Liver (tissue), 8 donors: ENCODE measurements at regions not wholly inside any gene's neighbourhood (a gene's known extent, or its start where the extent isn't known, plus 50 kb on each side); places are given as distances from the start of the nearest gene placed in this dataset.

Experiments used
- DNase-seq: peaks from one replicate; pipeline ENCODE4 v3.0.0-alpha.2; 2017; ENCODE audit warnings: low spot score
- H3K27ac ChIP-seq, 2 donors: one replicate each; pipeline ENCODE4 v1.7.0; 2013; ENCODE audit warnings: inconsistent platforms in 2 of 2, low read length in 2 of 2, control low read depth in 1 of 2, low read depth in 1 of 2, mild to moderate bottlenecking in 1 of 2
- H3K27me3 ChIP-seq, 4 donors: one replicate each; pipeline versions ENCODE4 v1.6.1 to v1.7.0; 2013; ENCODE audit warnings: low read length in 3 of 4, inconsistent platforms in 1 of 4, mild to moderate bottlenecking in 1 of 4, moderate library complexity in 1 of 4; ENCODE audit not compliant: control insufficient read depth in 4 of 4, insufficient read depth in 4 of 4
- H3K36me3 ChIP-seq, 4 donors: one replicate each; pipeline versions ENCODE4 v1.6.1 to v1.7.0; 2013; ENCODE audit warnings: low read length in 3 of 4, mild to moderate bottlenecking in 3 of 4, low read depth in 1 of 4, moderate library complexity in 1 of 4; ENCODE audit not compliant: control insufficient read depth in 4 of 4, insufficient read depth in 3 of 4
- H3K4me1 ChIP-seq, 4 donors: one replicate each; pipeline versions ENCODE4 v1.6.1 to v1.7.0; 2013; ENCODE audit warnings: low read length in 3 of 4, mild to moderate bottlenecking in 3 of 4, moderate library complexity in 1 of 4; ENCODE audit not compliant: control insufficient read depth in 4 of 4, insufficient read depth in 4 of 4
- H3K4me3 ChIP-seq, 3 donors: one replicate each; pipeline versions ENCODE4 v1.6.1 to v1.7.0; 2013; ENCODE audit warnings: low read length in 3 of 3, control low read depth in 1 of 3, low read depth in 1 of 3, mild to moderate bottlenecking in 1 of 3
- H3K9ac ChIP-seq, 2 donors: one replicate each; pipeline ENCODE4 v1.7.0; 2013; ENCODE audit warnings: low read length in 2 of 2, mild to moderate bottlenecking in 2 of 2, moderate library complexity in 2 of 2, control low read depth in 1 of 2, low read depth in 1 of 2
- H3K9me3 ChIP-seq, 4 donors: one replicate each; pipeline versions ENCODE4 v1.6.1 to v1.7.0; 2013; ENCODE audit warnings: low read length in 3 of 4; ENCODE audit not compliant: control insufficient read depth in 4 of 4
- EGR1 ChIP-seq, 2 donors: IDR thresholded peaks; 2 replicates each; pipeline ENCODE4 v1.6.1; 2016 to 2018; ENCODE audit warnings: antibody characterized with exemption in 2 of 2, low read depth in 2 of 2
- FOXA1 ChIP-seq: IDR thresholded peaks from 2 replicates; pipeline ENCODE4 v1.6.1; 2016; ENCODE audit warnings: antibody characterized with exemption
- FOXA2 ChIP-seq: IDR thresholded peaks from 2 replicates; pipeline ENCODE4 v1.6.1; 2016; ENCODE audit warnings: antibody characterized with exemption
- GABPA ChIP-seq, 2 donors: IDR thresholded peaks in 1 of 2; conservative IDR thresholded peaks in 1 of 2; 2 replicates each; pipeline ENCODE4 v1.6.1; 2016; ENCODE audit warnings: antibody characterized with exemption in 2 of 2, mild to moderate bottlenecking in 1 of 2, moderate library complexity in 1 of 2
- HNF4A ChIP-seq, 2 donors: conservative IDR thresholded peaks; 2 replicates each; pipeline ENCODE4 v1.6.1; 2016; ENCODE audit warnings: antibody characterized with exemption in 2 of 2, mild to moderate bottlenecking in 2 of 2
- HNF4G ChIP-seq: IDR thresholded peaks from 2 replicates; pipeline ENCODE4 v1.6.1; 2016; ENCODE audit warnings: antibody characterized with exemption
- JUND ChIP-seq, 2 donors: IDR thresholded peaks; 2 replicates each; pipeline ENCODE4 v1.6.1; 2016; ENCODE audit warnings: antibody characterized with exemption in 2 of 2
- NR2F2 ChIP-seq: IDR thresholded peaks from 2 replicates; pipeline ENCODE4 v1.6.1; 2016; ENCODE audit warnings: antibody characterized with exemption
- RAD21 ChIP-seq, 2 donors: IDR thresholded peaks; 2 replicates each; pipeline ENCODE4 v1.6.1; 2016; ENCODE audit warnings: antibody characterized with exemption in 2 of 2, mild to moderate bottlenecking in 2 of 2
- REST ChIP-seq: IDR thresholded peaks from 2 replicates; pipeline ENCODE4 v1.6.1; 2016; ENCODE audit warnings: antibody characterized with exemption, mild to moderate bottlenecking
- RXRA ChIP-seq, 2 donors: IDR thresholded peaks; 2 replicates each; pipeline ENCODE4 v1.6.1; 2017 to 2018; ENCODE audit warnings: antibody characterized with exemption in 2 of 2, mild to moderate bottlenecking in 1 of 2
- SP1 ChIP-seq: IDR thresholded peaks from 2 replicates; pipeline ENCODE4 v1.6.1; 2018; ENCODE audit warnings: antibody characterized with exemption, mild to moderate bottlenecking
- TAF1 ChIP-seq: conservative IDR thresholded peaks from 2 replicates; pipeline ENCODE4 v1.6.1; 2016; ENCODE audit warnings: antibody characterized with exemption, mild to moderate bottlenecking
- YY1 ChIP-seq: IDR thresholded peaks from 2 replicates; pipeline ENCODE4 v1.6.1; 2016; ENCODE audit warnings: antibody characterized with exemption, mild to moderate bottlenecking
- ZBTB33 ChIP-seq: IDR thresholded peaks from 2 replicates; pipeline ENCODE4 v1.6.1; 2016; ENCODE audit warnings: antibody characterized with exemption
- WGBS: extraction: QIAGEN DNeasy Blood & Tissue Kit; methylation state at CpG from one replicate; pipeline ENCODE4 v1.1.7; 2013; 5-methylcytosine and 5-hydroxymethylcytosine counted together
- TF ChIP-seq, protein P1 (sequence below): IDR thresholded peaks from 2 replicates; pipeline ENCODE4 v1.6.1; 2016; ENCODE audit warnings: antibody characterized with exemption
- TF ChIP-seq, protein P2 (sequence below): fragments of 150-350 bp; IDR thresholded peaks from 2 replicates; pipeline ENCODE4 v1.5.1; 2017; ENCODE audit warnings: improper control_type of control experiment, low read depth, low read length; ENCODE audit not compliant: missing input control
- donor health status: healthy.
- donor health status: healthy.
- donor health status: healthy.
- donor health status: healthy.
- donor health status: healthy.

- TF ChIP-seq HNF4G (no peak), YY1 (no peak), FOXA2 (no peak), RAD21 (IDR thresholded peaks at IDR 0.05) (no peak), EGR1 (IDR thresholded peaks at IDR 0.05; ENCODE audit: low read depth in 2 of 2) (no peak), HNF4A (conservative IDR thresholded peaks at IDR 0.05) (no peak), GABPA (IDR thresholded peaks at IDR 0.05 in 1 of 2, conservative IDR thresholded peaks at IDR 0.05 in 1 of 2) (no peak), RXRA (IDR thresholded peaks at IDR 0.05) (no peak), JUND (IDR thresholded peaks at IDR 0.05) (no peak), ZBTB33 (no peak), SP1 (no peak), FOXA1 (no peak)
- TF ChIP-seq, protein P1, sequence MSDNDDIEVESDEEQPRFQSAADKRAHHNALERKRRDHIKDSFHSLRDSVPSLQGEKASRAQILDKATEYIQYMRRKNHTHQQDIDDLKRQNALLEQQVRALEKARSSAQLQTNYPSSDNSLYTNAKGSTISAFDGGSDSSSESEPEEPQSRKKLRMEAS: no peak
- TF ChIP-seq, protein P2, sequence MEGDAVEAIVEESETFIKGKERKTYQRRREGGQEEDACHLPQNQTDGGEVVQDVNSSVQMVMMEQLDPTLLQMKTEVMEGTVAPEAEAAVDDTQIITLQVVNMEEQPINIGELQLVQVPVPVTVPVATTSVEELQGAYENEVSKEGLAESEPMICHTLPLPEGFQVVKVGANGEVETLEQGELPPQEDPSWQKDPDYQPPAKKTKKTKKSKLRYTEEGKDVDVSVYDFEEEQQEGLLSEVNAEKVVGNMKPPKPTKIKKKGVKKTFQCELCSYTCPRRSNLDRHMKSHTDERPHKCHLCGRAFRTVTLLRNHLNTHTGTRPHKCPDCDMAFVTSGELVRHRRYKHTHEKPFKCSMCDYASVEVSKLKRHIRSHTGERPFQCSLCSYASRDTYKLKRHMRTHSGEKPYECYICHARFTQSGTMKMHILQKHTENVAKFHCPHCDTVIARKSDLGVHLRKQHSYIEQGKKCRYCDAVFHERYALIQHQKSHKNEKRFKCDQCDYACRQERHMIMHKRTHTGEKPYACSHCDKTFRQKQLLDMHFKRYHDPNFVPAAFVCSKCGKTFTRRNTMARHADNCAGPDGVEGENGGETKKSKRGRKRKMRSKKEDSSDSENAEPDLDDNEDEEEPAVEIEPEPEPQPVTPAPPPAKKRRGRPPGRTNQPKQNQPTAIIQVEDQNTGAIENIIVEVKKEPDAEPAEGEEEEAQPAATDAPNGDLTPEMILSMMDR: no peak
Measured at GRCh38 chr10:71025535-71025934, 137.2 kb upstream of the PCBD1 start.

GRCh38 chr10:71028066-71028465, 139.7 kb upstream of the PCBD1 start:
- Histone ChIP-seq H3K36me3 (no peaks in the 10 kb centered on the region), H3K4me3 (no peak overlapping the region), H3K27me3 (peaks cover 0 to 2% (median 0%) of the 10 kb centered on the region in 4 donors), H3K9me3 (no peaks in the 10 kb centered on the region), H3K4me1 (no peaks in the 10 kb centered on the region), H3K9ac (no peak overlapping the region), H3K27ac (no peak overlapping the region)
- no peak for DNase-seq
- 91% methylated on average over 9 of the region's 9 CpGs for WGBS
- TF ChIP-seq NR2F2: no peak
- TF ChIP-seq, protein P1: no peak
- no peak for TF ChIP-seq YY1

More at GRCh38 chr10:71025535-71025934, 137.2 kb upstream of the PCBD1 start:
- WGBS: 56% methylated on average over 4 of the region's 4 CpGs
- Histone ChIP-seq H3K9me3 (peaks cover 0 to 3% (median 2%) of the 10 kb centered on the region in 4 donors), H3K27ac (no peak overlapping the region), H3K27me3 (peaks cover 0 to 2% (median 0%) of the 10 kb centered on the region in 4 donors), H3K9ac (no peak overlapping the region), H3K4me1 (no peaks in the 10 kb centered on the region), H3K4me3 (no peak overlapping the region), H3K36me3 (no peaks in the 10 kb centered on the region)
- DNase-seq: no peak

DNA sequence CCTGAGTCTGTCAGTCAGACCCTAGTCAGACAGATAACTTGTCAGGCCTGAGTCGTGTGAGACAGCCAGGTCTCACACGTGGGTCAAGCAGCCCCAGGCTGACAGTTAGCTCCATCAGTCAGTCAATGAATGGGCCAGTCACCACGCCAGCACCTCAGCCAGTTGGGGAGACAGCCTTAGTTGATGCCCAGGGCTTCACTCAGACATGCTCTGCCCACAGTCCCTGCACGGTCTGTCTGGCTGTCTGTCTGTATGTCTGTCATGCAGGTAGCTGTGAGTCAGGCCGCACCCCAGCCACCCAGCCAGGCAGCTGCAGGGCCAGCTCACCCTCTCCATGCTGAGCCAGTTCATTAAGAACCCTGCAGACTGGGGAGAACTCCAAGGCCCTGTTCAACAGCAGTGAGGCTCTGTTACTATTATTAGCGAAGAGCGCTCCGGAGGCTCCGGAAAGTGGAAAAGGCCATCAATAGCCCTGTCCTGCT, 141.1 kb upstream of the PCBD1 start:
- no peaks in the 10 kb centered on the region for H3K4me1 ChIP-seq
- WGBS: 89% methylated on average over 9 of the region's 9 CpGs
- H3K36me3 ChIP-seq: no peaks in the 10 kb centered on the region
- H3K4me3 ChIP-seq: no peak overlapping the region
- no peak for DNase-seq
- no peaks in the 10 kb centered on the region for H3K9me3 ChIP-seq
- no peak overlapping the region for H3K27ac ChIP-seq
- no peak overlapping the region for H3K9ac ChIP-seq
- H3K27me3 ChIP-seq: peaks cover 0 to 2% (median 0%) of the 10 kb centered on the region in 4 donors
- TF ChIP-seq HNF4A (conservative IDR thresholded peaks at IDR 0.05) (no peak), ZBTB33 (no peak), SP1 (no peak), TAF1 (no peak), REST (no peak)
